GM12864 (cell line): ENCODE measurements at regions not wholly inside any gene's neighbourhood (a gene's known extent, or its start where the extent isn't known, plus 50 kb on each side); places are given as distances from the start of the nearest gene placed in this dataset.

Experiments
- DNase-seq: peaks from one replicate; pipeline ENCODE4 v3.0.0-alpha.2; 2011; ENCODE audit warnings: low read depth
- H3K4me3 ChIP-seq: 2 replicates; pipeline ENCODE4 v1.5.1; 2011; ENCODE audit warnings: mild to moderate bottlenecking, low read depth, low read length, control low read depth
- CTCF ChIP-seq: IDR thresholded peaks from 2 replicates; pipeline ENCODE4 v1.5.1; 2011; ENCODE audit warnings: low read depth, mild to moderate bottlenecking, moderate library complexity, low read length, control low read depth, inconsistent platforms; ENCODE audit errors: missing control alignments

GRCh38 chr15:95296643-95297042 is 1033.9 kb upstream of the NR2F2 start:
- no peak overlapping the region for H3K4me3 ChIP-seq
- DNase-seq: no peak
- TF ChIP-seq CTCF: no peak

GRCh38 chr15:95298729-95299128 is 1031.8 kb upstream of the NR2F2 start:
- TF ChIP-seq CTCF: no peak
- no peak overlapping the region for H3K4me3 ChIP-seq
- no peak for DNase-seq

- DNase-seq: no peak
- no peak for TF ChIP-seq CTCF
- H3K4me3 ChIP-seq: no peak overlapping the region
Observed at GRCh38 chr15:95300958-95301357, 1029.5 kb upstream of the NR2F2 start.

- no peak overlapping the region for H3K4me3 ChIP-seq
- no peak for TF ChIP-seq CTCF
- no peak for DNase-seq
Observed at GRCh38 chr15:95302206-95302605, 1028.3 kb upstream of the NR2F2 start.

DNA sequence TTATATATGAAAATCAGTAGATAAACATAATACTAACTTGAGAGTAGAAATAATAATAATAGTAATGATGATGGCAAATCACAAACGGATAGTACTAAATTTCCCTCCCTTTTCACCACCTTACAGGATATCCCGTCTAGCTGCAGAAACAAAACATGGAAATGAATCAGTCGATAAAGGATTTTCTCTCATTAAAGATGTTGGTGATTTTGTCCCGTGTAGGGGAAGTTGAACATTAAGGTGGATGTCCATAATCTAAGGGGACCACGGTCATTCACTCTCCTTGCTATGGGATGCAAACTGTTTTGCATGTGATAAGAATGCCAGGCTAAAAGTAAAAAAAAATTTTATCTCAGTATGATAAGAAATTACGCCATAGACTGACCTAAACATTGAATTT is 1027.7 kb upstream of the NR2F2 start:
- no peak for TF ChIP-seq CTCF
- H3K4me3 ChIP-seq: no peak overlapping the region
- DNase-seq: no peak

GRCh38 chr15:95303713-95304112 is 1026.8 kb upstream of the NR2F2 start:
- no peak for TF ChIP-seq CTCF
- DNase-seq: no peak
- no peak overlapping the region for H3K4me3 ChIP-seq

GRCh38 chr15:95304151-95304946 is 1026.2 kb upstream of the NR2F2 start:
- no peak overlapping the region for H3K4me3 ChIP-seq
- no peak for TF ChIP-seq CTCF
- DNase-seq: no peak
